ENCODE measurements at regions not wholly inside any gene's neighbourhood (a gene's known extent, or its start where the extent isn't known, plus 50 kb on each side); places are given as distances from the start of the nearest gene placed in this dataset.

DNA sequence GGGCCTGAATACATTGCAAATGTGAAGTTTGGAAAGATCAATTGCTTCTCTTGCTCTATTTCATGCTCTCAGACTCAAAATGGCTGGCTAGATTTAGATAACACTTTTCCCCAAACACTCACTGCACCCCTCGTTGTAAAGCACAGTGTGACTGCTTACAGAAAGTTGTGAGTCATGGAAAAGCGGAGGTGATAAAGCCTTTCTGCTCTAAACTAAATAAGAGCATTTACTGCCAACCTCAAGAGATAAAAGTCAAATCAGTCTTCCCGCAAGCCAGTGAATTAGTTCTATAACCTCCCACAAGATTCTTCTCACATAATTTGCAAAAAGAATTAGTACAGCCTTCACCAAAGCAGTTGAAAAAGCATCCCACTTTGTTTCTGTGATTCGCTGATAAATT, 168.7 kb downstream of the WT1 start (continued):
- no peak for TF ChIP-seq CBX8 (IDR thresholded peaks at IDR 0.05; ENCODE audit: borderline replicate concordance, extremely low read depth, low read depth, low read length, poor library complexity, severe bottlenecking)

DNA sequence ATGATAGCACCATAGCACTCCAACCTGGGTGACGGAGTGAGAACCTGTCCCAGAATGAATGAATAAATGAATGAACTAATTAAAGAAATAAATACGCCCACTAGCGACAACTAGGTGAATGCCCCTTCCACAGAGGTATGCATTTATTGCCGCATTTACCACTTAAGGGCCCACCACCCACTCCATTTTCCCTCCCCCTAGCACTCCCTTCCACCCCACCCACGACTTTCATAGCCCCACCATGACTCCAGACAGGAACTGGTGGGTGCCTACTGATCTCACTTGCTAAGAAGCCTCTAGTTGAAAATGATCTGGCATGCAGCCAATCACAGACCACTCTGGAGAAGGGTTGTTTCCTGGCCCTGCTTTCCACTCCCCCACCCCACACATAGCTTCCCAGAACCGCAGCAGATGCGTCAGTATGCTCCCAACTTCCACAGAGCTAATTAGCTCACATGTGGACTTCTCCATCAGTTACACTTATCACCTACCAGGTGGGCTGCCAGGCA, 167.6 kb downstream of the WT1 start:
- no peaks in the 10 kb centered on the region for H3K36me3 ChIP-seq (ENCODE audit: control insufficient read depth, insufficient read depth, low read length)
- CTCF ChIA-PET (ENCODE audit: low intra/inter-chr PET ratio): no interaction called here
- H3K27me3 ChIP-seq (ENCODE audit: control insufficient read depth in 2 of 2, insufficient read depth in 2 of 2, low read length in 2 of 2): no peaks in the 10 kb centered on the region
- H2AFZ ChIP-seq (ENCODE audit: low read depth, low read length): no peak overlapping the region
- no peaks in the 10 kb centered on the region for H3K9me3 ChIP-seq (replicated peaks; ENCODE audit: control insufficient read depth, insufficient read depth, low read depth, low read length)
- no peak overlapping the region for H3K27ac ChIP-seq (ENCODE audit: extremely low read depth, low read depth, low read length)
- H3K4me2 ChIP-seq (ENCODE audit: insufficient read depth, low read length): no peak overlapping the region
- ATAC-seq (no peak), DNase-seq (ENCODE audit: extremely low read depth in 1 of 4, low spot score in 3 of 4) (no peak), FAIRE-seq (no peak)
- BruUV-seq (replicated peaks): no TSS peak
- no peaks in the 10 kb centered on the region for H3K4me1 ChIP-seq (replicated peaks in 1 of 2; ENCODE audit: control insufficient read depth in 2 of 2, insufficient read depth in 2 of 2, low read length in 2 of 2)
- in situ Hi-C loops (cut with MboI): no loop called here
- H4K20me1 ChIP-seq (replicated peaks; ENCODE audit: control insufficient read depth, insufficient read depth, low read length): no peaks in the 10 kb centered on the region
- H3K4me3 ChIP-seq: no peak overlapping the region
- WGBS (ENCODE audit: insufficient coverage, low coverage, missing lambda C conversion rate): 0% methylated on average over 7 of the region's 7 CpGs
- H3K9me1 ChIP-seq (ENCODE audit: control insufficient read depth, insufficient read depth, low read length): no peaks in the 10 kb centered on the region
- no peaks in the 10 kb centered on the region for H3K79me2 ChIP-seq (ENCODE audit: control insufficient read depth, insufficient read depth, low read length)
- no peak overlapping the region for H3K9ac ChIP-seq (ENCODE audit: insufficient read depth in 1 of 2, low read depth in 2 of 2, low read length in 2 of 2)
- intact Hi-C loops (cut with micrococcal nuclease): no loop called here
- POLR2A ChIA-PET: interaction anchor here (0.5 kb wide), 1 partner anchor 9 kb away, joined by 3 read pairs; no protein-coding TSS in a partner anchor
- TF ChIP-seq NFIC (IDR thresholded peaks at IDR 0.05): peak; percentile 73
- no peak for TF ChIP-seq SREBF2 (CRISPR knock-in tag; IDR thresholded peaks at IDR 0.05)

DNA sequence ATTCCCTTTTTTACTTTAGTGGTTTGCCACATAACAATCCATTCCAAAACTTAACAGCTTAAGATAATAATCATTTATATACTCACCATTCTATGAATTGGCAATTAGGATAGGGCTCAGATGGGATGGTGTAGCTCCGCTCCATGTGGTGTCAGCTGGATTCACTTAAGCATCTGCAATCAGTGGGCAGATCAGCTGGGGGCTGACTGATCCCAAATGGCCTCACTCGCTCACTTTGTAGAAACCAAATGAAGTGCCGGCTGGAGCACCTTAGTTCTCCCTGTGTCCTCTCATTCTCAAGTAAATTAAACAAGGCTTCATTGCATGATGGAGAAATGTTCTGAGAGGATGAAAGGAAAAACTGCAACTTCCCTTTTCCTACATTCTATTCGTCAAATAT, 161.4 kb downstream of the WT1 start:
- H3K4me1 ChIP-seq (replicated peaks in 1 of 2; ENCODE audit: control insufficient read depth in 2 of 2, insufficient read depth in 2 of 2, low read length in 2 of 2): no peaks in the 10 kb centered on the region
- CTCF ChIA-PET (ENCODE audit: low intra/inter-chr PET ratio): no interaction called here
- TF ChIP-seq PTBP1 (IDR thresholded peaks at IDR 0.05; ENCODE audit: low read depth, low read length) (no peak), OTX1 (CRISPR knock-in tag; IDR thresholded peaks at IDR 0.05) (no peak), FOXK1 (CRISPR knock-in tag; IDR thresholded peaks at IDR 0.05; ENCODE audit: borderline replicate concordance) (no peak), ZNF77 (CRISPR knock-in tag; IDR thresholded peaks at IDR 0.05) (no peak), RBM34 (IDR thresholded peaks at IDR 0.05; ENCODE audit: borderline replicate concordance, insufficient read depth, low read length) (no peak), ZNF696 (CRISPR knock-in tag; conservative IDR thresholded peaks at IDR 0.05) (no peak), KAT2B (IDR thresholded peaks at IDR 0.05; ENCODE audit: low read depth, low read length) (no peak), ZNF780A (CRISPR knock-in tag; IDR thresholded peaks at IDR 0.05) (no peak)

More for the DNA sequence above, 161.4 kb downstream of the WT1 start:
- POLR2A ChIA-PET: no interaction called here
- no peak overlapping the region for H3K4me3 ChIP-seq
- no peak overlapping the region for H3K9ac ChIP-seq (ENCODE audit: insufficient read depth in 1 of 2, low read depth in 2 of 2, low read length in 2 of 2)
- no peaks in the 10 kb centered on the region for H3K9me1 ChIP-seq (ENCODE audit: control insufficient read depth, insufficient read depth, low read length)
- H3K36me3 ChIP-seq (ENCODE audit: control insufficient read depth, insufficient read depth, low read length): no peaks in the 10 kb centered on the region
- H4K20me1 ChIP-seq (replicated peaks; ENCODE audit: control insufficient read depth, insufficient read depth, low read length): no peaks in the 10 kb centered on the region
- DNase-seq (ENCODE audit: extremely low read depth in 1 of 4, low spot score in 3 of 4): no peak
- no peak overlapping the region for H2AFZ ChIP-seq (ENCODE audit: low read depth, low read length)
- FAIRE-seq: no peak
- no peak overlapping the region for H3K27ac ChIP-seq (ENCODE audit: extremely low read depth, low read depth, low read length)
- no peaks in the 10 kb centered on the region for H3K27me3 ChIP-seq (ENCODE audit: control insufficient read depth in 2 of 2, insufficient read depth in 2 of 2, low read length in 2 of 2)
- no peak overlapping the region for H3K4me2 ChIP-seq (ENCODE audit: insufficient read depth, low read length)
- no TSS peak for BruUV-seq (replicated peaks)
- in situ Hi-C loops (cut with MboI) (no loop called here), intact Hi-C loops (cut with micrococcal nuclease) (no loop called here)
- no peaks in the 10 kb centered on the region for H3K79me2 ChIP-seq (ENCODE audit: control insufficient read depth, insufficient read depth, low read length)
- WGBS (ENCODE audit: insufficient coverage, low coverage, missing lambda C conversion rate): 0% methylated on average over 4 of the region's 4 CpGs
- ATAC-seq: no peak
- H3K9me3 ChIP-seq (replicated peaks; ENCODE audit: control insufficient read depth, insufficient read depth, low read depth, low read length): no peaks in the 10 kb centered on the region

Data from K562 (cell line).